Body of pancreas (tissue), 4 donors: ENCODE measurements at regions not wholly inside any gene's neighbourhood (a gene's known extent, or its start where the extent isn't known, plus 50 kb on each side); places are given as distances from the start of the nearest gene placed in this dataset.

Experiments used
- ATAC-seq: fragments of 150-250 bp; one replicate; pipeline ENCODE4 v1.9.1; 2016
- DNase-seq, 4 donors: peaks; one replicate each; pipeline ENCODE4 v3.0.0-alpha.2; 2019
- H3K27ac ChIP-seq, 4 donors: fragments of 200-600 bp; sonication (generic); 1 replicate in 3 of 4; 2 replicates in 1 of 4; pipeline versions ENCODE4 v1.5.1 to v1.6.1; 2016 to 2019; ENCODE audit warnings: mild to moderate bottlenecking in 1 of 4, mixed read lengths in 1 of 4, moderate library complexity in 1 of 4
- H3K27me3 ChIP-seq, 2 donors: fragments of 200-600 bp; sonication (generic); one replicate each; pipeline ENCODE4 v1.6.0; 2016; ENCODE audit warnings: mild to moderate bottlenecking in 1 of 2
- H3K36me3 ChIP-seq, 2 donors: fragments of 200-600 bp; sonication (generic); replicated peaks in 1 of 2; 2 replicates each; pipeline ENCODE4 v1.5.1; 2016; ENCODE audit warnings: low read depth in 2 of 2; ENCODE audit not compliant: insufficient read depth in 1 of 2
- H3K4me1 ChIP-seq: fragments of 200-600 bp; sonication (generic); one replicate; pipeline ENCODE4 v1.6.0; 2016
- H3K4me3 ChIP-seq, 2 donors: fragments of 200-600 bp; sonication (generic); 1 replicate in 1 of 2; 2 replicates in 1 of 2; pipeline ENCODE4 v1.5.1; 2016 to 2019
- H3K9me3 ChIP-seq, 3 donors: fragments of 200-600 bp; sonication (generic); 1 replicate in 2 of 3; 2 replicates in 1 of 3; pipeline ENCODE4 v1.5.1; 2016
- CTCF ChIP-seq, 7 experiments: fragments of 450-650 bp in 4 of 7; fragments of 200-600 bp in 3 of 7; sonication (generic) in 3 of 7; IDR thresholded peaks; one replicate each; pipeline ENCODE4 v1.5.1; 2016 to 2019; ENCODE audit warnings: antibody characterized with exemption in 7 of 7
- POLR2A ChIP-seq, 3 donors: fragments of 450-650 bp; IDR thresholded peaks; one replicate each; pipeline ENCODE4 v1.6.1; 2016; ENCODE audit warnings: antibody characterized with exemption in 3 of 3, mild to moderate bottlenecking in 2 of 3
- WGBS, 2 donors: methylation state at CpG; one replicate each; pipeline ENCODE4 v1.1.5; 2017; 5-methylcytosine and 5-hydroxymethylcytosine counted together
- intact Hi-C: fragments of 100-400 bp; cut with DNase I; formaldehyde crosslinking; loops from one replicate; pipeline ENCODE4 v1.15.1; 2023

- H3K27ac ChIP-seq, result no peak overlapping the region
- DNase-seq (no peak), ATAC-seq (no peak)
- H3K36me3 ChIP-seq, result no peaks in the 10 kb centered on the region
- H3K4me3 ChIP-seq, result no peak overlapping the region
- H3K9me3 ChIP-seq, result no peaks in the 10 kb centered on the region
- intact Hi-C loops, result no loop called here
- WGBS, 2 donors, result 88 to 95% methylated on average over 2 to 4 of the region's 4 CpGs
- H3K27me3 ChIP-seq, result no peaks in the 10 kb centered on the region
- H3K4me1 ChIP-seq, result no peaks in the 10 kb centered on the region
- no peak for TF ChIP-seq POLR2A (IDR thresholded peaks at IDR 0.05)
- no peak for TF ChIP-seq CTCF (IDR thresholded peaks at IDR 0.05)
Measured at GRCh38 chr3:6549296-6549695, 311.6 kb upstream of the GRM7 start.

- no peak overlapping the region for H3K27ac ChIP-seq
Measured at GRCh38 chr3:6551165-6551564, 309.8 kb upstream of the GRM7 start.

GRCh38 chr3:6560259-6560658 lies 300.7 kb upstream of the GRM7 start:
- no peaks in the 10 kb centered on the region for H3K4me1 ChIP-seq
- H3K27me3 ChIP-seq, result no peaks in the 10 kb centered on the region
- no peak for TF ChIP-seq CTCF (IDR thresholded peaks at IDR 0.05)
- no peak for TF ChIP-seq POLR2A (IDR thresholded peaks at IDR 0.05)
- DNase-seq (no peak), ATAC-seq (no peak)
- intact Hi-C loops, result no loop called here
- no peak overlapping the region for H3K4me3 ChIP-seq
- WGBS, 2 donors, result 88 to 93% methylated on average over 6 of the region's 6 CpGs
- H3K9me3 ChIP-seq, result no peaks in the 10 kb centered on the region
- no peaks in the 10 kb centered on the region for H3K36me3 ChIP-seq
- no peak overlapping the region for H3K27ac ChIP-seq

More at GRCh38 chr3:6551165-6551564, 309.8 kb upstream of the GRM7 start:
- Histone ChIP-seq H3K4me1 (no peaks in the 10 kb centered on the region), H3K4me3 (no peak overlapping the region), H3K27me3 (no peaks in the 10 kb centered on the region), H3K9me3 (no peaks in the 10 kb centered on the region), H3K36me3 (no peaks in the 10 kb centered on the region)
- DNase-seq (no peak), ATAC-seq (no peak)
- WGBS, 2 donors, result 45 to 60% methylated on average over 2 of the region's 2 CpGs
- intact Hi-C loops, result no loop called here
- TF ChIP-seq CTCF (IDR thresholded peaks at IDR 0.05) (no peak), POLR2A (IDR thresholded peaks at IDR 0.05) (no peak)

GRCh38 chr3:6567241-6567640 lies 293.7 kb upstream of the GRM7 start:
- ATAC-seq (no peak), DNase-seq (no peak)
- no peaks in the 10 kb centered on the region for H3K9me3 ChIP-seq
- H3K27me3 ChIP-seq, result no peaks in the 10 kb centered on the region
- no peaks in the 10 kb centered on the region for H3K36me3 ChIP-seq
- H3K4me1 ChIP-seq, result no peaks in the 10 kb centered on the region
- TF ChIP-seq POLR2A (IDR thresholded peaks at IDR 0.05) (no peak), CTCF (IDR thresholded peaks at IDR 0.05) (no peak)
- H3K27ac ChIP-seq, result no peak overlapping the region
- intact Hi-C loops, result no loop called here
- H3K4me3 ChIP-seq, result no peak overlapping the region

GRCh38 chr3:6568999-6569493 lies 291.9 kb upstream of the GRM7 start:
- no peaks in the 10 kb centered on the region for H3K9me3 ChIP-seq
- no peaks in the 10 kb centered on the region for H3K36me3 ChIP-seq
- no peak for DNase-seq
- H3K27me3 ChIP-seq, result no peaks in the 10 kb centered on the region
- 76 to 77% methylated on average over 3 of the region's 3 CpGs for WGBS, 2 donors
- no peak overlapping the region for H3K27ac ChIP-seq
- intact Hi-C loops, result no loop called here
- no peak overlapping the region for H3K4me3 ChIP-seq
- no peaks in the 10 kb centered on the region for H3K4me1 ChIP-seq
- no peak for ATAC-seq
- no peak for TF ChIP-seq CTCF (IDR thresholded peaks at IDR 0.05)
- TF ChIP-seq POLR2A (IDR thresholded peaks at IDR 0.05), result no peak
